Motor neuron (in vitro differentiated cells): ENCODE measurements at regions not wholly inside any gene's neighbourhood (a gene's known extent, or its start where the extent isn't known, plus 50 kb on each side); places are given as distances from the start of the nearest gene placed in this dataset.

ENCODE experiments used
- ATAC-seq, 8 experiments: fragments of 200-7000 bp; cut with Tn5 transposase; replicated peaks in 6 of 8; 2 replicates each; pipeline ENCODE4 v1.8.0; 2021; ENCODE audit warnings: mild to moderate bottlenecking in 8 of 8, moderate library complexity in 8 of 8
- H3K27ac ChIP-seq, 2 donors: fragments of 250-450 bp; sonication (Bioruptor Pico); 2 replicates each; pipeline ENCODE4 v1.9.0; 2021; ENCODE audit warnings: antibody characterized with exemption in 2 of 2, mild to moderate bottlenecking in 2 of 2, moderate library complexity in 1 of 2
- H3K4me1 ChIP-seq, 2 donors: fragments of 250-450 bp; sonication (Bioruptor Pico); replicated peaks in 1 of 2; 2 replicates each; pipeline ENCODE4 v1.6.1; 2021; ENCODE audit warnings: antibody characterized with exemption in 2 of 2, mild to moderate bottlenecking in 2 of 2, moderate library complexity in 1 of 2
- H3K4me3 ChIP-seq, 5 donors: fragments of 250-450 bp; sonication (Bioruptor Pico); 2 replicates each; pipeline ENCODE4 v1.9.0; 2021; ENCODE audit warnings: antibody characterized with exemption in 5 of 5, mild to moderate bottlenecking in 5 of 5, moderate library complexity in 4 of 5
- WGBS, 10 experiments: fragments of 450-650 bp; shearing (Covaris generic); methylation state at CpG; one replicate each; pipeline ENCODE4 v1.0.0; 2022; 5-methylcytosine and 5-hydroxymethylcytosine counted together
- in situ Hi-C, 9 experiments: fragments of 400-800 bp; cut with MboI; loops; one replicate each; pipeline ENCODE4 v1.15.0; 2021; ENCODE audit warnings: low sequenced_read_pairs in 9 of 9, low pct_unique_long_range_greater_than_20kb in 2 of 9; ENCODE audit not compliant: unreplicated experiment in 9 of 9

DNA sequence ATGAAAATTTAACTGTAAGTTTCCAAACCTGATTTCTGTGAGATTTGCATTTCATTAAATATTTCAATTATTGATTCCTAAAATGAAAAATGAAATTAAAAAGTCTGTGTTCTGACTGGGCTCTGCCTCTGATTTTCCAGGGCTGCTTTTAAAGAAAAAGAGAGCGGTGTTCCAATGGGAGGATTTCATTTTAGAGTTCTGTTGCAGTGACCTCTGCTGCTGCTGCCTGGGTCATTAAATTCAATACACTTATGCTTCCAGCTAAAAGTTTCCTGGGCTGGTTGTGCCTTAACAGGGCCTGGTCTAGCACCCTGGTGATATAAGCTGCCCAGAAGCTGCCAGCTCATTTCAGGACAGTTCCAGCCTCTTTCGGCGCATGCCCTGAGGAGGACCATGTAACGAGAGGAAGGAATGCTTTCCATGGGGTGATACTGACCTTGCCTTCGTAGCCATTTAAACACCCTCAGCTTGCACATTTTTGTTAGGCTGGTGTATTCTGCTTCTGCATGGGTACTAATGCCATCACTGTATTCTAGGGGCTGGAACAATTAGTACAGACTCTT is 93.3 kb downstream of the TMEM174 start:
- 26 to 96% (median 69%) methylated on average over 1 to 5 of the region's 5 CpGs; no CpG with 5 or more reads in 2 of the 10 experiments for WGBS, 10 experiments
- in situ Hi-C loops, result no loop called here
- H3K27ac ChIP-seq, result no peak overlapping the region
- H3K4me1 ChIP-seq, result peaks cover 7 to 11% of the 10 kb centered on the region in 2 donors
- no peak overlapping the region for H3K4me3 ChIP-seq
- ATAC-seq, result peak in 2 of 8 experiments; percentile 47 to 55

DNA sequence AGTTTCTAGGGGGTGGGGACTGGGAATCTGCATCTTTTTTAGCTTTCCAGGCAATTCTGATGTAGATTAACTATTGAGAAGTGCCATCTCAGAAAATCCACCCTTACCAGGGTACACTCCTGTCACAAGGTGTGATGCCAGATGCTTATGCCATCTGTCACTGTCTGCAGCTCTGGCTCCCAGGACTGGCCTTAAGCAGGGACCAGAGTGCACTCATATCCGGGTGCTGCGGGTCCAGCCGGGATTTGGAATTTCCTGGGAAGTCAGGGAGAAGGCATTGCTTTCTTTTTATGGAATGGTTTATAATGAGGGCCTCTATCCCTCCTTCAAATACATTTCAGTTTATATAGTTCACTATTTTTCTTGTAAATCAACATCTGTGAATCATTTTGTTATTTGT is 92.6 kb downstream of the TMEM174 start:
- no peak overlapping the region for H3K27ac ChIP-seq
- ATAC-seq, result no peak
- WGBS, 10 experiments, result 12 to 100% (median 100%) methylated on average over 2 to 3 of the region's 3 CpGs; no CpG with 5 or more reads in 5 of the 10 experiments
- H3K4me3 ChIP-seq, result no peak overlapping the region
- H3K4me1 ChIP-seq, result peaks cover 7 to 11% of the 10 kb centered on the region in 2 donors
- in situ Hi-C loops, result no loop called here

DNA sequence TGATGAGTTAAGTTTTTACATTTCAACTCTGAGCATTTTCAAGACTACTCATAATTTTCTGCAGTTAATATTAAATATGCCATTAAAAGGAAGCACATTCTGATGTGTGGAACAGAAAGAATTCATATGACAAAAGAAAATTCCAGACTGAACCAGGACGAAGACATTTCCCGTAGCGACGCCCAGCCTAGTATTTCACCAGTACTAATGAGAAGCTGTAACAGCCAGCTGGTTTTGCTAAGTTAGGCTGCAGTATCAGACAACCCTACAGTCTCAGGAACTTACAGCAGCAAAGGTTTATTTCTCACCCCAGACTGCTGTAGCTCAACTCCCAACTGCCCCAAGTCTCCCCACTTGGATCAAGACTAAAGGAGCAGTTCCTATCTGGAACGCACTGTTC is 91.6 kb downstream of the TMEM174 start:
- 0 to 100% (median 84%) methylated on average over 1 to 5 of the region's 5 CpGs; no CpG with 5 or more reads in 3 of the 10 experiments for WGBS, 10 experiments
- H3K4me1 ChIP-seq, result peaks cover 7 to 11% of the 10 kb centered on the region in 2 donors
- H3K27ac ChIP-seq, result no peak overlapping the region
- in situ Hi-C loops, result no loop called here
- ATAC-seq, result peak in 1 of 8 experiments; percentile 31
- H3K4me3 ChIP-seq, result no peak overlapping the region

DNA sequence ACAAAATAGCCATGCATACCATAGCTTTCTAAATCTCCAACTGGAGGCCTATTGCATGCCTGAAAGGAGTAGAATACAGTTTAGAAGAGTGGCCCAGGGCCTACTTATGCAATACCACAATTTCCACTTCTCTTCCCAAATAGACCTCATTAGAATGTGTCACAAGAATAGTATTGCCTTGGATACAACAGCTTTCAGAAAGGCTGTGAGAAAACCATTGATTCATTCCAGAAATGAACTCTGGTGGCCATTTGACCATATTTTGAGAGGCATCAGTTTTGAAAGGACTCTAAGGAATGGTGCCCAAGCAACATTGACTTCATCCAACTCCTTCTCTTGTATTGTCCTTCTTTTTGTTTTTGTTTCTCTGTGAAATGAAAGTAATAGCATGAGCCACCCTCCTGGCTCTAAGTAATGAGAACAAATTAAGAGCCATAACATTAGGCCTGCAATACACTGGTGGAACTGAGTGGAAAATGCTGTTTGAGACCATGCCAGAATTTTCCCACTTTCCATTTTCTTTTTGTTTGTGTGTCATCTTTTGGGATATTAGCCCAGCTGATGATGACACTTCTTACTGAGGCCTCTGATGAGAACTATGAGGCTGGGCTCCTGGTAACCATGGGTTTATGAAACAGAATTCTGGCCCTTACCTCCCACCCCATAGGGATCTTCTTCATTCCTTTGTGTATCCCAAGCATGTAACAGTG is 90.2 kb downstream of the TMEM174 start:
- Histone ChIP-seq H3K4me1 (peaks cover 7 to 11% of the 10 kb centered on the region in 2 donors), H3K4me3 (no peak overlapping the region), H3K27ac (no peak overlapping the region)
- in situ Hi-C loops, result no loop called here
- no peak for ATAC-seq

DNA sequence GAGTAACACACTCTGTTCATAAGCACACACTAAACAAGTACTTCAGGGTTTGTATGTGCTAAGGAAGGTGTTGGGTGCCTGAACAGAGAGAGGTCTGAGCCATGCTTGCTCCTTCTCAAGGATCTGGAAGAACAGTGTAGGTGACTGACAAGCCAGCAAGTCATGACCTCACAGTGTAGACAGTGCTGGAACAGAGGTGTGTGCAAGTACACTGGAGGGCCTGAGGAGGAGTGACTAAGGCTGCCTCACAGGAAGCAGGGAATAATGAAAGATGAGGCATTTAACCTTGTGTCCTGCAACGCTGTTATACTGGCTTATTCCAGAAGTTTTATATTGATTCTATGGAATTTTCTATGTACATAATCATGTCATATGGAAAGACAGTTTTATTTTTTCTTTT is 83.9 kb downstream of the TMEM174 start:
- Histone ChIP-seq H3K4me1 (no peaks in the 10 kb centered on the region), H3K4me3 (no peak overlapping the region), H3K27ac (no peak overlapping the region)
- no peak for ATAC-seq
- in situ Hi-C loops, result no loop called here
- WGBS, 10 experiments, result 38 to 100% (median 83%) methylated on average over 1 of the region's 1 CpG; no CpG with 5 or more reads in 2 of the 10 experiments

DNA sequence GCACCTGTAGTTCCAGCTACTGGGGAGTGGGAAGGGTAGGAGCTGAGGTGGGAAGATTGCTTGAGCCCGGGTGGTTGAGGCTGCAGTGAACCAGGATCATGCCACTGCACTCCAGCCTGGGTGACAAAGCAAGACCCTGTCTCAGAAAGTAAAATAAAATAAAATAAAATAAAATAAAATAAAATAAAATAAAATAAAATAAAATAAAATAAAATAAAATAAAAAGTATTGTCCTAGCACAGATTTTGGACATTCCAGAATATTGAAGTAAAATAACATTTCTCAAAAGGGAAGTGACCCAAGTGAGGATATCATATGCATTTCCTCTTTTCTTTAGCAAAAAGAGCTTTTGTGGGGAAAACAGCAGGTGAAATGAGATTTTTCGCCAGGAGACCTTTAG is 83.5 kb downstream of the TMEM174 start:
- ATAC-seq, result no peak
- no peak overlapping the region for H3K27ac ChIP-seq
- H3K4me3 ChIP-seq, result no peak overlapping the region
- 48 to 94% (median 77%) methylated on average over 1 to 2 of the region's 2 CpGs; no CpG with 5 or more reads in 1 of the 10 experiments for WGBS, 10 experiments
- H3K4me1 ChIP-seq, result no peaks in the 10 kb centered on the region
- in situ Hi-C loops, result no loop called here

DNA sequence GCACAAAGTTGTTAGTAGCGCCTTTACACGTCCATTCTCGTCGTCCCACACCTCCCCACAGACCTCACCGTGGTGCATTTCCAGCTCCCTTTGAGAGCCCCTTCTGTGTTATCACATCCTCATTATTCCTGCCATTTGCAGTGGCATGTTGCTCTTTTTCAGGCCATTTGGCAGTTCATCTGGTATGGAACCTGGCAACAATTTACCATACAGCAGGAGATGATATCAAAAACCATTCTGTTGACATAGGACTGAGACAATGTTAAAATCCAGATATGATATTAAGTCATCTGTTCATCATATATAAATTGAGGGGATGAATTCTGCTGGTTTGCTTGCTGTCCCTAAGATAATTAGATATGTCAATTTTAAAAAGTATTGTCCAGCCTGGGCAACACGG is 83.0 kb downstream of the TMEM174 start:
- no peak for ATAC-seq
- Histone ChIP-seq H3K27ac (no peak overlapping the region), H3K4me1 (no peaks in the 10 kb centered on the region), H3K4me3 (no peak overlapping the region)
- WGBS, 10 experiments, result 60 to 100% (median 90%) methylated on average over 1 to 6 of the region's 6 CpGs; no CpG with 5 or more reads in 3 of the 10 experiments
- in situ Hi-C loops, result no loop called here

DNA sequence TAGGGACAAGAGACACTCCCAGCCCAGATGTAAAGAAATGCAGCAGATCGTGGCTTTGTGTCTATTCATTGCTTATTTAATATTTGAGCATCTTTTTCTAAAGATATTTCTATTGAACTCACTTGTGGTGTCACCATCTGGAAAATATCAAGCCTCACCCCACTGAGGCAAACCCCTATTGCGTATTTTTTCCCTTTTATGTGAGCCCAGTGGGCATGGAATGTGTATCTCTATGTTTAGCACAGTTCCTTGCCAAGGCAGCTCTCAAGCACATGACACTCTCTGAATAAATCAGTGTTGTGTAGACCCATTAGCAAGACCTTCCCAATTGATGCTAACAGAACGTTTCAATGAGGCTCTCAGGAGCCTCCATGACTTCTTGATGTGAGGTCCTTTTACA is 81.6 kb downstream of the TMEM174 start:
- WGBS, 10 experiments, result 0 to 80% (median 34%) methylated on average over 1 to 3 of the region's 3 CpGs; no CpG with 5 or more reads in 2 of the 10 experiments
- no peak overlapping the region for H3K4me3 ChIP-seq
- in situ Hi-C loops, result no loop called here
- H3K27ac ChIP-seq, result no peak overlapping the region
- H3K4me1 ChIP-seq, result no peaks in the 10 kb centered on the region
- ATAC-seq, result peak in 2 of 8 experiments; percentile 87 to 90

DNA sequence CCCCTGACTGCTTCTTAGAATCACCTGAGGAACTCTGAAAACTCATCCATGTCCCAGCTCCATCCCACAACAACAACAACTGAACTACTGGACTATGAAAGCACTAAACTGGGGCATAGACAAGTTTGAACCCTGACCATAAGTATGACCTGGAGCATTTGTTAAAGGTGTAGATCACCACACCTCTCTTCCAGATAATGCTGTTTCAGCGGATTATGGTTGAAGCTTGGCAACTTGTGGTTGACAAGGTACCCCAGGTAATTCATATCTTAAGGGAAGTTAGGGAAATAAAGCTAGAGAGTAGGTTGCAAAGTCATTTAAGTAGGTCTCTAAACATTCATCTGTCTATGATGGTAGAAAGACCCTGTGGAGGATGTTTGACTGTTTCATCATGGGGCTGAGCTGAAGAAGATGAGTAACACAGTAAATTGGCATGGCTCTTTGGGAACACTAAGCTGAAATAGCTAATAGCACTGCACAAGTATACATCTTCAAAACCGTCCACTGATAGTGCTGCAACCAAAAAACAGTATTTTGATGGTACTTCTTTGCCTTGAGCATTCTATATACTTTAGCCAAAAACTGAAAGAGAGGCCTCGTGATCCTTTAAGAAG is 80.2 kb downstream of the TMEM174 start:
- Histone ChIP-seq H3K4me3 (no peak overlapping the region), H3K27ac (no peak overlapping the region), H3K4me1 (no peaks in the 10 kb centered on the region)
- in situ Hi-C loops, result no loop called here
- no peak for ATAC-seq
- 57 to 100% (median 80%) methylated on average over 1 to 3 of the region's 3 CpGs; no CpG with 5 or more reads in 3 of the 10 experiments for WGBS, 10 experiments

DNA sequence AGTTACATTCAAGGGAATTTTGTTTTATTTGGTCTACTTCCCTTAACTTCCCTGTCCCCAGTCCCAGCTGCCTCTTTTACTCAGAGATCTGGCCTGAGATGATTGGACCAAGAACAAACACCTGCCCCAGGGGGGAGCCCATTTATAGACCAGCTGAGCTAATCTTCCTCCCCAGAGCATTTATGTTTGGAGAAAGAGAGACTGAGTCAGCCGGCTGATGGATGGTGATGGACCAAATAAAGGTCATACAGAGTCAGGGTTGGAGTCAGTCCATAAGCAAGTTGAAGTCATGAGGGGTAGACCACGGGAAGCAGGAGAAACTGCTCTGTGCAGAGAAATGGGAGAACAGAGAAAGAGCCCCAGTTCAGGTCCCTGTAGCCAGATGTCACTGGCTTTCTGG is 77.7 kb downstream of the TMEM174 start:
- H3K4me1 ChIP-seq, result peaks cover 0 to 3% of the 10 kb centered on the region in 2 donors
- 14 to 79% (median 39%) methylated on average over 1 to 2 of the region's 2 CpGs; no CpG with 5 or more reads in 6 of the 10 experiments for WGBS, 10 experiments
- in situ Hi-C loops, result no loop called here
- no peak overlapping the region for H3K27ac ChIP-seq
- no peak for ATAC-seq
- H3K4me3 ChIP-seq, result no peak overlapping the region

DNA sequence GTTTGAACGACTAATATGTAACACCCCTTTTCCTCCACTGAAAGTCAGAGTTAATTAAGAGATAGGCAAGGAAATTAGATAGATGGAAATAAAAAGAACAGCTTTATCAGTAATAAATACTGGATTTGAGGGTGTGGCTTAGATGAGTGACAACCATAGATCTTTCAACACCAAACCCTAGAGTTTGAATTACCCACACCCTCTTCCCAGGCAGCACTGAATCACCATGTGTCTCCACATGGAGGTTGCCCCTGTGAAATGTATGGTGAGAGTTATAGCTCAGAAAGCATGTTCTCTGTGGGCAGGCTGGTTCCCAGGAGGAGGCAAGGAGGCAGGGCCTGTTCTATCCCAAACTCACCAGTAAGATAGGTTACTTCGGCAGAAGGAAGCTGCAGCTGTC is 69.7 kb downstream of the TMEM174 start:
- ATAC-seq, result peak in 2 of 8 experiments; percentile 56 to 62
- in situ Hi-C loops, result no loop called here
- WGBS, 10 experiments, result 27 to 95% (median 77%) methylated on average over 1 to 2 of the region's 2 CpGs; no CpG with 5 or more reads in 2 of the 10 experiments
- peaks cover 0 to 3% of the 10 kb centered on the region in 2 donors for H3K4me1 ChIP-seq
- no peak overlapping the region for H3K27ac ChIP-seq
- no peak overlapping the region for H3K4me3 ChIP-seq

DNA sequence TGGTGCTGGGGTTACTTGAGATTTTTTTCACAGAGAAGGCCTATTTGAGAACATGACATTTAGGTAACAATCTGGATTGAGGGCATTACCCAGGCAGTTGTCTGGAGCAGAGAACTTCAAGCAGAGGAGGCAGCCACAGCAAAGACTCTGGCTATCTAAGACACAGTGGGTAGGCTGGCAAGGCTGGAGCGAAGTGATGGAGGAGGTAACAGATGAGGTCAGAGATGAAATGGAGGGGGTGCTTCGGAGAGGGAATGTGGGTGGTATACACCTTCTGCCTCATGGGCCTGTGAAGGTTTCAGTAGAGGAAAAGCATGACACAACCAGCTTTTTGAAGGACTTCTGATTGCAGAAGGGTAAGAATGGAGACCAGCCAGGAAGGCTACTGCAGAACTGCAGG is 65.9 kb downstream of the TMEM174 start:
- H3K4me3 ChIP-seq, result no peak overlapping the region
- no peaks in the 10 kb centered on the region for H3K4me1 ChIP-seq
- in situ Hi-C loops, result no loop called here
- no peak for ATAC-seq
- H3K27ac ChIP-seq, result no peak overlapping the region
- WGBS, 10 experiments, result 75 to 100% (median 89%) methylated on average over 1 to 2 of the region's 2 CpGs; no CpG with 5 or more reads in 5 of the 10 experiments

DNA sequence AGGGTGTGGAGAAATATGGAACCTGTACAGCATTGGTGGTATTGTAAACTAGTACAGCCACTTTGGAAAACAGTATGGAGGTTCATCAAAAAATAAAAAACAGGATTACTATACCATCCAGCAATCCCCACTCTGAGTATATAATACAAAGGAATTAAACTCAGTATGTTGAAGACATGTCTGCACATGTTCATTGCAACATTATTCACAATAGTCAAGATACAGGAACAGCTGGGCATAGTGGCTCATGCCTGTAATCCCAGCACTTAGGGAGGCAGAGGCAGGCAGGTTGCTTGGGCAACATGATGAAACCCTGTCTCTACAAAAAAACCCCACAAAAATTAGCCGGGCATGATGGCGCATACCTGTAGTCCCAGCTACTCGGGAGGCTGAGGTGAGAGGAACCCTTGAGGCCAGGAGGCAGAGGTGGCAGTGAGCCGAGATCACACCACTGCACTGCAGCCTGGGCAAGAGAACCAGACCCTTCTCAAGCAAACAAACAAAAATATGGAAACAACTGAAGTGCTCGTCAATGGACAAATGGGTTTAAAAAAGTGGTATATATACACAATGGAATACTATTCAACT is 63.6 kb downstream of the TMEM174 start:
- Histone ChIP-seq H3K4me1 (no peaks in the 10 kb centered on the region), H3K4me3 (no peak overlapping the region), H3K27ac (no peak overlapping the region)
- WGBS, 10 experiments, result 89 to 100% (median 100%) methylated on average over 1 to 5 of the region's 5 CpGs; no CpG with 5 or more reads in 3 of the 10 experiments
- no peak for ATAC-seq
- in situ Hi-C loops, result no loop called here
